IMR-90 (cell line): ENCODE measurements at regions not wholly inside any gene's neighbourhood (a gene's known extent, or its start where the extent isn't known, plus 50 kb on each side); places are given as distances from the start of the nearest gene placed in this dataset.

Source experiments
- ATAC-seq: fragments of 200-7000 bp; cut with Tn5 transposase; 2 replicates; pipeline ENCODE4 v1.9.1; 2020; ENCODE audit warnings: low read depth, mild to moderate bottlenecking, moderate library complexity
- BruUV-seq: library from RNA; stranded (reverse); fragments of 400-500 nt; replicated peaks from 2 replicates; lab custom pipeline; 2021; lab: Mats Ljungman, UMichigan
- CTCF ChIA-PET: fragments of 300-600 bp; formaldehyde crosslinking; extraction: SDS; loops from one replicate; lab custom pipeline; 2021; ENCODE audit warnings: antibody characterized with exemption; lab: Yijun Ruan, JAX
- POLR2A ChIA-PET: fragments of 300-600 bp; sonication (Branson Sonifier 250); formaldehyde crosslinking; loops from one replicate; lab custom pipeline; 2022; ENCODE audit warnings: antibody characterized with exemption; ENCODE audit not compliant: unreplicated experiment; lab: Charles Lee
- DNase-seq: peaks from one replicate; pipeline ENCODE4 v3.0.0; 2013
- H2AFZ ChIP-seq: replicated peaks from 2 replicates; pipeline ENCODE3; 2013; ENCODE audit warnings: low read length, mild to moderate bottlenecking; ENCODE audit not compliant: poor library complexity
- H2AK5ac ChIP-seq: 2 replicates; pipeline ENCODE4 v1.6.1; 2013; ENCODE audit warnings: low read depth, low read length, inconsistent platforms
- H2AK9ac ChIP-seq: replicated peaks from 2 replicates; pipeline ENCODE3; 2013; ENCODE audit warnings: mild to moderate bottlenecking, low read depth, low read length, moderate library complexity; ENCODE audit not compliant: poor library complexity
- H2BK120ac ChIP-seq: 2 replicates; pipeline ENCODE4 v1.6.1; 2013; ENCODE audit warnings: low read depth, low read length, inconsistent platforms
- H2BK15ac ChIP-seq: 3 replicates; pipeline ENCODE4 v1.6.1; 2013; ENCODE audit warnings: low read depth, low read length, inconsistent platforms
- H2BK20ac ChIP-seq: 2 replicates; pipeline ENCODE4 v1.6.1; 2013; ENCODE audit warnings: low read depth, mild to moderate bottlenecking, inconsistent platforms, low read length, moderate library complexity
- H2BK5ac ChIP-seq: 2 replicates; pipeline ENCODE4 v1.6.1; 2013; ENCODE audit warnings: mild to moderate bottlenecking, low read depth, low read length, inconsistent platforms; ENCODE audit not compliant: poor library complexity, severe bottlenecking
- H3K14ac ChIP-seq: replicated peaks from 2 replicates; pipeline ENCODE4 v1.6.1; 2013; ENCODE audit warnings: low read depth, low read length, inconsistent platforms
- H3K18ac ChIP-seq: 2 replicates; pipeline ENCODE4 v1.6.1; 2013; ENCODE audit warnings: low read depth, low read length, control low read depth
- H3K23ac ChIP-seq: 2 replicates; pipeline ENCODE4 v1.6.1; 2013; ENCODE audit warnings: low read depth, low read length, inconsistent platforms
- H3K27ac ChIP-seq: 2 replicates; pipeline ENCODE4 v1.5.1; 2013; ENCODE audit warnings: mild to moderate bottlenecking, control low read depth, low read length; ENCODE audit not compliant: insufficient read depth
- H3K27me3 ChIP-seq: 2 replicates; pipeline ENCODE4 v1.6.1; 2013; ENCODE audit warnings: low read length; ENCODE audit not compliant: control insufficient read depth, insufficient read depth
- H3K36me3 ChIP-seq: 2 replicates; pipeline ENCODE4 v1.6.1; 2013; ENCODE audit warnings: low read length, mixed read lengths; ENCODE audit not compliant: control insufficient read depth, insufficient read depth
- H3K4ac ChIP-seq: 2 replicates; pipeline ENCODE4 v1.6.1; 2013; ENCODE audit warnings: low read depth, low read length, inconsistent platforms
- H3K4me1 ChIP-seq: 2 replicates; pipeline ENCODE4 v1.6.1; 2013; ENCODE audit warnings: low read length, mixed read lengths; ENCODE audit not compliant: control insufficient read depth, insufficient read depth
- H3K4me2 ChIP-seq: 2 replicates; pipeline ENCODE4 v1.6.1; 2013; ENCODE audit warnings: low read depth, mild to moderate bottlenecking, control low read depth, low read length, moderate library complexity
- H3K4me3 ChIP-seq: 2 replicates; pipeline ENCODE4 v1.5.1; 2013; ENCODE audit warnings: low read depth, mild to moderate bottlenecking, control low read depth, low read length, moderate library complexity; ENCODE audit not compliant: insufficient read depth
- H3K56ac ChIP-seq: 2 replicates; pipeline ENCODE4 v1.6.1; 2013; ENCODE audit warnings: low read length, inconsistent platforms; ENCODE audit not compliant: insufficient read depth; ENCODE audit errors: extremely low read depth
- H3K79me1 ChIP-seq, 2 experiments: 2 replicates each; pipeline ENCODE4 v1.6.1; 2013; ENCODE audit warnings: low read length in 2 of 2, inconsistent platforms in 1 of 2, low read depth in 1 of 2
- H3K9ac ChIP-seq: 2 replicates; pipeline ENCODE4 v1.6.1; 2013; ENCODE audit warnings: low read depth, low read length, control low read depth
- H3K9me1 ChIP-seq: 2 replicates; pipeline ENCODE4 v1.6.1; 2013; ENCODE audit warnings: low read length, inconsistent platforms; ENCODE audit not compliant: insufficient read depth
- H3K9me3 ChIP-seq: 2 replicates; pipeline ENCODE4 v1.6.1; 2013; ENCODE audit warnings: low read length; ENCODE audit not compliant: control insufficient read depth, insufficient read depth
- H4K20me1 ChIP-seq: 2 replicates; pipeline ENCODE4 v1.6.1; 2013; ENCODE audit warnings: low read length, inconsistent platforms; ENCODE audit not compliant: insufficient read depth
- H4K5ac ChIP-seq: 2 replicates; pipeline ENCODE4 v1.6.1; 2013; ENCODE audit warnings: mild to moderate bottlenecking, low read depth, low read length, control low read depth
- H4K8ac ChIP-seq, 2 experiments: 2 replicates each; pipeline ENCODE4 v1.6.1; 2013; ENCODE audit warnings: low read depth in 2 of 2, low read length in 2 of 2, control low read depth in 1 of 2, inconsistent platforms in 1 of 2
- H4K91ac ChIP-seq: 2 replicates; pipeline ENCODE4 v1.6.1; 2013; ENCODE audit warnings: low read depth, low read length, inconsistent platforms; ENCODE audit not compliant: insufficient read depth
- BHLHE40 ChIP-seq: fragments of 150-350 bp; IDR thresholded peaks from 2 replicates; pipeline ENCODE4 v1.6.1; 2016; ENCODE audit warnings: mild to moderate bottlenecking, low read depth, low read length
- CEBPB ChIP-seq: IDR thresholded peaks from 2 replicates; pipeline ENCODE4 v1.6.1; 2012; ENCODE audit warnings: low read depth, low read length, improper control_type of control experiment
- CHD1 ChIP-seq: IDR thresholded peaks from 2 replicates; pipeline ENCODE4 v1.6.1; 2012; ENCODE audit warnings: low read depth, low read length, improper control_type of control experiment
- CTCF ChIP-seq: conservative IDR thresholded peaks from 2 replicates; pipeline ENCODE4 v1.5.1; 2012; ENCODE audit warnings: mild to moderate bottlenecking, low read depth, low read length, improper control_type of control experiment
- ELK1 ChIP-seq: fragments of 150-350 bp; IDR thresholded peaks from 2 replicates; pipeline ENCODE4 v1.6.1; 2016; ENCODE audit warnings: low read depth, mild to moderate bottlenecking, low read length, moderate library complexity, borderline replicate concordance
- FOS ChIP-seq: fragments of 150-350 bp; IDR thresholded peaks from 2 replicates; pipeline ENCODE4 v1.6.1; 2016; ENCODE audit warnings: low read depth, low read length
- MAFK ChIP-seq: IDR thresholded peaks from 2 replicates; pipeline ENCODE4 v1.6.1; 2012; ENCODE audit warnings: low read depth, low read length, improper control_type of control experiment
- MAZ ChIP-seq: IDR thresholded peaks from 2 replicates; pipeline ENCODE4 v1.6.1; 2012; ENCODE audit warnings: low read depth, mild to moderate bottlenecking, low read length, improper control_type of control experiment, moderate library complexity, borderline replicate concordance
- MXI1 ChIP-seq: IDR thresholded peaks from 2 replicates; pipeline ENCODE4 v1.6.1; 2012; ENCODE audit warnings: low read depth, mild to moderate bottlenecking, low read length, moderate library complexity, borderline replicate concordance
- NFE2L2 ChIP-seq: fragments of 150-350 bp; IDR thresholded peaks from 2 replicates; pipeline ENCODE4 v1.6.1; 2016; ENCODE audit warnings: low read depth, mild to moderate bottlenecking, low read length
- POLR2A ChIP-seq: IDR thresholded peaks from 2 replicates; pipeline ENCODE4 v1.6.1; 2012; ENCODE audit warnings: mild to moderate bottlenecking, low read depth, low read length
- RAD21 ChIP-seq: IDR thresholded peaks from 2 replicates; pipeline ENCODE4 v1.6.1; 2012; ENCODE audit warnings: low read length, improper control_type of control experiment
- RFX5 ChIP-seq: IDR thresholded peaks from 2 replicates; pipeline ENCODE4 v1.8.0; 2012; ENCODE audit warnings: low read depth, mild to moderate bottlenecking, low read length, moderate library complexity
- SMC3 ChIP-seq: fragments of 150-350 bp; IDR thresholded peaks from 2 replicates; pipeline ENCODE4 v1.6.1; 2016; ENCODE audit warnings: low read depth, mild to moderate bottlenecking, antibody characterized with exemption, low read length, moderate library complexity
- WGBS, 2 experiments: methylation state at CpG; one replicate each; pipeline versions ENCODE4 v1.1.5 to v1.1.7; 2013; ENCODE audit warnings: missing lambda C conversion rate in 2 of 2; ENCODE audit not compliant: insufficient read length in 1 of 2; ENCODE audit errors: extremely low coverage in 2 of 2; 5-methylcytosine and 5-hydroxymethylcytosine counted together
- dilution Hi-C: fragments of 300-500 bp; cut with HindIII; formaldehyde crosslinking; loops from one replicate; pipeline ENCODE4 v1.14.3; 2018; ENCODE audit warnings: low sequenced_read_pairs; ENCODE audit not compliant: unreplicated experiment
- in situ Hi-C: fragments of 300-500 bp; cut with MboI; formaldehyde crosslinking; loops from 3 replicates; pipeline ENCODE4 v1.14.3; 2019; ENCODE audit warnings: low sequenced_read_pairs, inconsistent platforms, mixed read lengths
- intact Hi-C: fragments of 100-400 bp; cut with micrococcal nuclease; formaldehyde crosslinking; loops from 2 replicates; pipeline ENCODE4 v1.10.0; 2022
- TF ChIP-seq, protein P1 (sequence below): fragments of 150-350 bp; IDR thresholded peaks from 2 replicates; pipeline ENCODE4 v1.6.1; 2017; ENCODE audit warnings: mild to moderate bottlenecking, antibody characterized with exemption, low read length, low read depth

DNA sequence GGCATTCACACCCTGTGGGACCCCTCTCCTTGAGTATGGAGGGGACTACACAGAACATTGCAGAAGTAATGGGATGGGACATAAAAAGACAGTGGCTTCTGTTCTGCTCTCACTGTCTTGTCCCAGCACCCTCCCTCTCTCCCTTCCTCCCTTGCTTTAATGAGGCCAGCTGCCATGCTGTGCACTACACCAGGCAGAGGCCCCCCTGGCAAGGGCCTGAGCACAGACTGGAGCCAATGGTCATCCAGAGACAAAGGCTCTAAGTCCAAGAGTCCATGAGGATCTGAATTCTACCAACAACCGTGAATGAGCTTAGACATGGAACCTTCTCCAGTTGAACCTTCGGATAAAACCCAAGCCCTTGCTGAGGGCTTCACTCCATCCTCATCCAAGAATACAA lies 263.0 kb downstream of the NDUFA10 start:
- Histone ChIP-seq H3K4me1 (no peaks in the 10 kb centered on the region), H3K4me3 (no peak overlapping the region), H4K20me1 (no peaks in the 10 kb centered on the region), H3K4me2 (no peak overlapping the region), H3K27ac (no peak overlapping the region), H3K36me3 (no peaks in the 10 kb centered on the region), H3K14ac (no peak overlapping the region), H2AK9ac (no peak overlapping the region), H2BK5ac (no peak overlapping the region), H3K9me1 (no peaks in the 10 kb centered on the region), H2BK20ac (no peak overlapping the region), H3K23ac (no peak overlapping the region), H2AK5ac (no peak overlapping the region), H3K18ac (no peak overlapping the region), H4K91ac (no peak overlapping the region), H3K27me3 (no peaks in the 10 kb centered on the region), H3K56ac (no peak overlapping the region), H4K8ac (no peak overlapping the region), H3K79me1 (no peaks in the 10 kb centered on the region), H2BK120ac (no peak overlapping the region), H3K9me3 (peaks cover 49% of the 10 kb centered on the region), H3K4ac (no peak overlapping the region), H4K5ac (no peak overlapping the region), H3K9ac (no peak overlapping the region), H2BK15ac (no peak overlapping the region), H2AFZ (no peak overlapping the region)
- TF ChIP-seq, protein P1, sequence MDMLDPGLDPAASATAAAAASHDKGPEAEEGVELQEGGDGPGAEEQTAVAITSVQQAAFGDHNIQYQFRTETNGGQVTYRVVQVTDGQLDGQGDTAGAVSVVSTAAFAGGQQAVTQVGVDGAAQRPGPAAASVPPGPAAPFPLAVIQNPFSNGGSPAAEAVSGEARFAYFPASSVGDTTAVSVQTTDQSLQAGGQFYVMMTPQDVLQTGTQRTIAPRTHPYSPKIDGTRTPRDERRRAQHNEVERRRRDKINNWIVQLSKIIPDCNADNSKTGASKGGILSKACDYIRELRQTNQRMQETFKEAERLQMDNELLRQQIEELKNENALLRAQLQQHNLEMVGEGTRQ, result no peak
- TF ChIP-seq ELK1, result no peak
- TF ChIP-seq CEBPB, result no peak
- TF ChIP-seq MAZ, result no peak
- no peak for TF ChIP-seq RFX5
- TF ChIP-seq MAFK, result no peak
- no peak for TF ChIP-seq NFE2L2
- TF ChIP-seq FOS, result no peak
- no peak for TF ChIP-seq MXI1
- no peak for TF ChIP-seq RAD21
- TF ChIP-seq BHLHE40, result no peak
- TF ChIP-seq SMC3, result no peak
- no peak for TF ChIP-seq CHD1
- no peak for TF ChIP-seq CTCF
- TF ChIP-seq POLR2A, result no peak
- DNase-seq (no peak), ATAC-seq (no peak)
- ChIA-PET CTCF (no interaction called here), POLR2A (no interaction called here)
- dilution Hi-C loops (no loop called here), in situ Hi-C loops (no loop called here), intact Hi-C loops (no loop called here)
- WGBS, 2 experiments, result 40% methylated on average over 1 of the region's 2 CpGs; no CpG with 5 or more reads in 1 of the 2 experiments
- no TSS peak for BruUV-seq
